ENCODE measurements at regions not wholly inside any gene's neighbourhood (a gene's known extent, or its start where the extent isn't known, plus 50 kb on each side); places are given as distances from the start of the nearest gene placed in this dataset.

DNA sequence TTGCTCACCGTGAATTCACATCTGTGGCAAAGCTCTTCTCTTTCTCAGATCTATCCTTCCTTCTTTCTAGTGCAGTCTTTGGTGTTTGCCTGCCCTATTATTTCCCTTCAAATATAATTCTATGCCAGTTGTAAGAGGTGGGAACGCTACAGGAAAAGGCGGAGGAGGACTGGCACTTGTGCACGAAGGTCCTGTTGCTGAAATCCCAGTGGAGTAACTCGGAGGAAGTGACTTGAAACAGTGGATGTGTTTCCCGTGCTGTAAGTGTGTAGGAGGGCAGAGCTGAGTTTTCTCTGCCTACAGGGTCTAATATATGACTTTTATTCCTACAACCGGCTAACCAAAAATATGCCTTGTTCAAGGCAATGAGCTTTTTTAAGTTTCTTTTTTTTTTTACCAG lies 754.8 kb downstream of the QKI start:
- Mint-ChIP-seq H3K36me3 (ENCODE audit: low read depth) (no peaks in the 10 kb centered on the region), H3K27ac (no peak overlapping the region), H3K27me3 (no peaks in the 10 kb centered on the region), H3K9me3 (peaks cover 1% of the 10 kb centered on the region), H3K4me3 (no peak overlapping the region), H3K4me1 (ENCODE audit: low read depth) (no peaks in the 10 kb centered on the region)
- TF ChIP-seq CTCF (IDR thresholded peaks at IDR 0.05) = no peak
- no peak overlapping the region for H3K4me3 ChIP-seq (ENCODE audit: low read length)
- H3K27ac ChIP-seq (ENCODE audit: low read depth in 1 of 2, low read length in 2 of 2) = no peak overlapping the region
- POLR2A ChIA-PET = no interaction called here
- no peaks in the 10 kb centered on the region for H3K36me3 ChIP-seq (ENCODE audit: insufficient read depth, low read length)
- ATAC-seq (ENCODE audit: poor library complexity) = no peak
- no peaks in the 10 kb centered on the region for H3K4me1 ChIP-seq (ENCODE audit: insufficient read depth, low read length)
- H3K9me3 ChIP-seq (ENCODE audit: control insufficient read depth in 1 of 2, insufficient read depth in 1 of 2, low read length in 2 of 2) = peaks cover 0 to 8% of the 10 kb centered on the region in 2 experiments
- intact Hi-C loops (cut with DNase I, micrococcal nuclease) = no loop called here
- CTCF ChIA-PET = no interaction called here
- H3K27me3 ChIP-seq (ENCODE audit: control insufficient read depth in 1 of 2, insufficient read depth in 2 of 2, low read length in 2 of 2) = peaks cover 0 to 2% of the 10 kb centered on the region in 2 experiments
- DNase-seq = no peak

GRCh38 chr6:164168595-164168994 lies 754.1 kb downstream of the QKI start:
- no peaks in the 10 kb centered on the region for H3K4me1 Mint-ChIP-seq (ENCODE audit: low read depth)
- Histone ChIP-seq H3K4me3 (ENCODE audit: low read length) (no peak overlapping the region), H3K4me1 (ENCODE audit: insufficient read depth, low read length) (no peaks in the 10 kb centered on the region), H3K9me3 (ENCODE audit: control insufficient read depth in 1 of 2, insufficient read depth in 1 of 2, low read length in 2 of 2) (peaks cover 0 to 7% of the 10 kb centered on the region in 2 experiments), H3K27ac (ENCODE audit: low read depth in 1 of 2, low read length in 2 of 2) (no peak overlapping the region), H3K27me3 (ENCODE audit: control insufficient read depth in 1 of 2, insufficient read depth in 2 of 2, low read length in 2 of 2) (peaks cover 0 to 2% of the 10 kb centered on the region in 2 experiments), H3K36me3 (ENCODE audit: insufficient read depth, low read length) (no peaks in the 10 kb centered on the region)
- ChIA-PET POLR2A (no interaction called here), CTCF (no interaction called here)
- no peaks in the 10 kb centered on the region for H3K27me3 Mint-ChIP-seq
- ATAC-seq (ENCODE audit: poor library complexity) = no peak
- TF ChIP-seq CTCF (IDR thresholded peaks at IDR 0.05) = no peak
- intact Hi-C loops (cut with DNase I, micrococcal nuclease) = no loop called here
- H3K36me3 Mint-ChIP-seq (ENCODE audit: low read depth) = no peaks in the 10 kb centered on the region
- H3K9me3 Mint-ChIP-seq = no peaks in the 10 kb centered on the region
- no peak overlapping the region for H3K4me3 Mint-ChIP-seq
- no peak for DNase-seq
- H3K27ac Mint-ChIP-seq = no peak overlapping the region

- Mint-ChIP-seq H3K27me3 (no peaks in the 10 kb centered on the region), H3K36me3 (ENCODE audit: low read depth) (no peaks in the 10 kb centered on the region), H3K4me1 (ENCODE audit: low read depth) (no peaks in the 10 kb centered on the region), H3K27ac (no peak overlapping the region), H3K4me3 (no peak overlapping the region), H3K9me3 (no peaks in the 10 kb centered on the region)
- intact Hi-C loops (cut with DNase I, micrococcal nuclease) = no loop called here
- H3K27me3 ChIP-seq (ENCODE audit: control insufficient read depth in 1 of 2, insufficient read depth in 2 of 2, low read length in 2 of 2) = peaks cover 0 to 2% of the 10 kb centered on the region in 2 experiments
- H3K9me3 ChIP-seq (ENCODE audit: control insufficient read depth in 1 of 2, insufficient read depth in 1 of 2, low read length in 2 of 2) = peaks cover 0 to 5% of the 10 kb centered on the region in 2 experiments
- ATAC-seq (ENCODE audit: poor library complexity) (no peak), DNase-seq (no peak)
- CTCF ChIA-PET = no interaction called here
- no peaks in the 10 kb centered on the region for H3K4me1 ChIP-seq (ENCODE audit: insufficient read depth, low read length)
- no peak overlapping the region for H3K4me3 ChIP-seq (ENCODE audit: low read length)
- no peaks in the 10 kb centered on the region for H3K36me3 ChIP-seq (ENCODE audit: insufficient read depth, low read length)
- H3K27ac ChIP-seq (ENCODE audit: low read depth in 1 of 2, low read length in 2 of 2) = no peak overlapping the region
- POLR2A ChIA-PET = no interaction called here
- no peak for TF ChIP-seq CTCF (IDR thresholded peaks at IDR 0.05)
Measured at GRCh38 chr6:164167873-164168405, 753.4 kb downstream of the QKI start.

All from CD4-positive, alpha-beta T cell (primary cell).